ENCODE measurements at regions not wholly inside any gene's neighbourhood (a gene's known extent, or its start where the extent isn't known, plus 50 kb on each side); places are given as distances from the start of the nearest gene placed in this dataset.

DNA sequence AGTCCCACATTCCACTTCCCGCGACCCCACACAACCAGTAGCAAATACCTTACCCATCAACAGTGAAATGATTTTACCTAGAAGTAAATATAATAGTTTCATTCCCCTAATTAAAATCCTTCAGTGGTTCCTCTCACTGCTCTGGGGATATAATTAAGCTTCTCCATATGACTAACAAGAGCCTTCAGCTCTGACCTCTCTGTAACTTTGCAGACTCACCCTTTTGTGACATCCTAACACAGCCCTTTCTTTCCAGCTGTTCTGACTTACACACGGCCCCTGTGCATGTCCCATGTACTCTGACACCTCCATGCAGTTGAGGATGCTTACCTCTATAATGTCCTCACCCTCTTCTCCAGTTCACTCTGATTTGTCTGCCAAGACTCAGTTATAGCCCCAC, 137.3 kb upstream of the SPAG17 start (continued):
- TF ChIP-seq, protein P1, sequence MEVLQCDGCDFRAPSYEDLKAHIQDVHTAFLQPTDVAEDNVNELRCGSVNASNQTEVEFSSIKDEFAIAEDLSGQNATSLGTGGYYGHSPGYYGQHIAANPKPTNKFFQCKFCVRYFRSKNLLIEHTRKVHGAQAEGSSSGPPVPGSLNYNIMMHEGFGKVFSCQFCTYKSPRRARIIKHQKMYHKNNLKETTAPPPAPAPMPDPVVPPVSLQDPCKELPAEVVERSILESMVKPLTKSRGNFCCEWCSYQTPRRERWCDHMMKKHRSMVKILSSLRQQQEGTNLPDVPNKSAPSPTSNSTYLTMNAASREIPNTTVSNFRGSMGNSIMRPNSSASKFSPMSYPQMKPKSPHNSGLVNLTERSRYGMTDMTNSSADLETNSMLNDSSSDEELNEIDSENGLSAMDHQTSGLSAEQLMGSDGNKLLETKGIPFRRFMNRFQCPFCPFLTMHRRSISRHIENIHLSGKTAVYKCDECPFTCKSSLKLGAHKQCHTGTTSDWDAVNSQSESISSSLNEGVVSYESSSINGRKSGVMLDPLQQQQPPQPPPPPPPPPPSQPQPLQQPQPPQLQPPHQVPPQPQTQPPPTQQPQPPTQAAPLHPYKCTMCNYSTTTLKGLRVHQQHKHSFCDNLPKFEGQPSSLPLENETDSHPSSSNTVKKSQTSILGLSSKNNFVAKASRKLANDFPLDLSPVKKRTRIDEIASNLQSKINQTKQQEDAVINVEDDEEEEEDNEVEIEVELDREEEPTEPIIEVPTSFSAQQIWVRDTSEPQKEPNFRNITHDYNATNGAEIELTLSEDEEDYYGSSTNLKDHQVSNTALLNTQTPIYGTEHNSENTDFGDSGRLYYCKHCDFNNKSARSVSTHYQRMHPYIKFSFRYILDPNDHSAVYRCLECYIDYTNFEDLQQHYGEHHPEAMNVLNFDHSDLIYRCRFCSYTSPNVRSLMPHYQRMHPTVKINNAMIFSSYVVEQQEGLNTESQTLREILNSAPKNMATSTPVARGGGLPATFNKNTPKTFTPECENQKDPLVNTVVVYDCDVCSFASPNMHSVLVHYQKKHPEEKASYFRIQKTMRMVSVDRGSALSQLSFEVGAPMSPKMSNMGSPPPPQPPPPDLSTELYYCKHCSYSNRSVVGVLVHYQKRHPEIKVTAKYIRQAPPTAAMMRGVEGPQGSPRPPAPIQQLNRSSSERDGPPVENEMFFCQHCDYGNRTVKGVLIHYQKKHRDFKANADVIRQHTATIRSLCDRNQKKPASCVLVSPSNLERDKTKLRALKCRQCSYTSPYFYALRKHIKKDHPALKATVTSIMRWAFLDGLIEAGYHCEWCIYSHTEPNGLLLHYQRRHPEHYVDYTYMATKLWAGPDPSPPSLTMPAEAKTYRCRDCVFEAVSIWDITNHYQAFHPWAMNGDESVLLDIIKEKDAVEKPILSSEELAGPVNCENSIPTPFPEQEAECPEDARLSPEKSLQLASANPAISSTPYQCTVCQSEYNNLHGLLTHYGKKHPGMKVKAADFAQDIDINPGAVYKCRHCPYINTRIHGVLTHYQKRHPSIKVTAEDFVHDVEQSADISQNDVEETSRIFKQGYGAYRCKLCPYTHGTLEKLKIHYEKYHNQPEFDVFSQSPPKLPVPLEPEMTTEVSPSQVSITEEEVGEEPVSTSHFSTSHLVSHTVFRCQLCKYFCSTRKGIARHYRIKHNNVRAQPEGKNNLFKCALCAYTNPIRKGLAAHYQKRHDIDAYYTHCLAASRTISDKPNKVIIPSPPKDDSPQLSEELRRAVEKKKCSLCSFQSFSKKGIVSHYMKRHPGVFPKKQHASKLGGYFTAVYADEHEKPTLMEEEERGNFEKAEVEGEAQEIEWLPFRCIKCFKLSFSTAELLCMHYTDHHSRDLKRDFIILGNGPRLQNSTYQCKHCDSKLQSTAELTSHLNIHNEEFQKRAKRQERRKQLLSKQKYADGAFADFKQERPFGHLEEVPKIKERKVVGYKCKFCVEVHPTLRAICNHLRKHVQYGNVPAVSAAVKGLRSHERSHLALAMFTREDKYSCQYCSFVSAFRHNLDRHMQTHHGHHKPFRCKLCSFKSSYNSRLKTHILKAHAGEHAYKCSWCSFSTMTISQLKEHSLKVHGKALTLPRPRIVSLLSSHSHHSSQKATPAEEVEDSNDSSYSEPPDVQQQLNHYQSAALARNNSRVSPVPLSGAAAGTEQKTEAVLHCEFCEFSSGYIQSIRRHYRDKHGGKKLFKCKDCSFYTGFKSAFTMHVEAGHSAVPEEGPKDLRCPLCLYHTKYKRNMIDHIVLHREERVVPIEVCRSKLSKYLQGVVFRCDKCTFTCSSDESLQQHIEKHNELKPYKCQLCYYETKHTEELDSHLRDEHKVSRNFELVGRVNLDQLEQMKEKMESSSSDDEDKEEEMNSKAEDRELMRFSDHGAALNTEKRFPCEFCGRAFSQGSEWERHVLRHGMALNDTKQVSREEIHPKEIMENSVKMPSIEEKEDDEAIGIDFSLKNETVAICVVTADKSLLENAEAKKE (CRISPR knock-in tag; IDR thresholded peaks at IDR 0.05): no peak
- no peak for TF ChIP-seq STAT1 (IDR thresholded peaks at IDR 0.05; ENCODE audit: unreplicated experiment)
- TF ChIP-seq POLR2AphosphoS5 (IDR thresholded peaks at IDR 0.05; ENCODE audit: low read depth): no peak
- no peak for TF ChIP-seq EZH2 (IDR thresholded peaks at IDR 0.05; ENCODE audit: low read depth, unreplicated experiment)
- TF ChIP-seq NANOG (IDR thresholded peaks at IDR 0.05; ENCODE audit: borderline replicate concordance): no peak

DNA sequence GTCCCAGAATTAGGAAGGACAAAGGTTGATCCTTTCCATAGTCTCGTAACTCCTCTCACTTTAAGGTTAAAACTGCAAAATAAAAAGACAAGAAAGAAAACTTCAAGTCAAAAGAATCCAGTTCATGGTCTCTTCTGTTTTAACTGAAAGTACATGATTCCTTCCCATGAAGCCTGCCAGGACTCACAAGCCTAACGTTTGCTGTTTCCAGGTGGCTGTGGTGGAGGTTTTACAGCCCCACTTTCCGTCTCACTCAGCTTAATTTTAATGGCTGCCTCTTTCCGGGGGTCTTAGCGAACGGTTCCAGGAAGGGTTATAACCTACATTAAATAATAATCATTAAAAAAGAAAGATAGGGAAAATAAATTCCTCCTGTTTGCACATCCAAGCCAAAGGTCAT, 136.8 kb upstream of the SPAG17 start:
- ATAC-seq: no peak
- Mint-ChIP-seq H3K4me3 (no peak overlapping the region), H3K27me3 (ENCODE audit: insufficient read depth, low read depth, poor library complexity) (peaks cover 4% of the 10 kb centered on the region), H3K9me3 (no peaks in the 10 kb centered on the region; the same call in 2 of the 3 replicates), H3K36me3 (ENCODE audit: low read depth) (no peaks in the 10 kb centered on the region), H3K4me1 (no peaks in the 10 kb centered on the region), H3K27ac (no peak overlapping the region)
- Histone ChIP-seq H3K79me2 (replicated peaks; ENCODE audit: insufficient read depth) (no peaks in the 10 kb centered on the region), H3K4me3 (no peak overlapping the region), H3K4me2 (no peak overlapping the region), H4K20me1 (replicated peaks; ENCODE audit: insufficient read depth) (no peaks in the 10 kb centered on the region), H3K4me1 (ENCODE audit: insufficient read depth) (no peaks in the 10 kb centered on the region), H3F3A (replicated peaks; ENCODE audit: low read depth) (no peaks in the 10 kb centered on the region), H3K36me3 (ENCODE audit: insufficient read depth) (no peaks in the 10 kb centered on the region), H3K27me3 (ENCODE audit: insufficient read depth) (no peaks in the 10 kb centered on the region), H3K9me2 (ENCODE audit: insufficient read depth) (peaks cover 4% of the 10 kb centered on the region; the same call in 1 of the 2 replicates), H3K27ac (ENCODE audit: low read depth) (no peak overlapping the region), H2AFZ (no peak overlapping the region)
- DNase-seq (ENCODE audit: low spot score): no peak
- no peak for TF ChIP-seq NANOG (IDR thresholded peaks at IDR 0.05; ENCODE audit: borderline replicate concordance)
- TF ChIP-seq, protein P2, sequence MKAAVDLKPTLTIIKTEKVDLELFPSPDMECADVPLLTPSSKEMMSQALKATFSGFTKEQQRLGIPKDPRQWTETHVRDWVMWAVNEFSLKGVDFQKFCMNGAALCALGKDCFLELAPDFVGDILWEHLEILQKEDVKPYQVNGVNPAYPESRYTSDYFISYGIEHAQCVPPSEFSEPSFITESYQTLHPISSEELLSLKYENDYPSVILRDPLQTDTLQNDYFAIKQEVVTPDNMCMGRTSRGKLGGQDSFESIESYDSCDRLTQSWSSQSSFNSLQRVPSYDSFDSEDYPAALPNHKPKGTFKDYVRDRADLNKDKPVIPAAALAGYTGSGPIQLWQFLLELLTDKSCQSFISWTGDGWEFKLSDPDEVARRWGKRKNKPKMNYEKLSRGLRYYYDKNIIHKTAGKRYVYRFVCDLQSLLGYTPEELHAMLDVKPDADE (IDR thresholded peaks at IDR 0.05): no peak
- no peak for TF ChIP-seq POLR2AphosphoS5 (IDR thresholded peaks at IDR 0.05; ENCODE audit: low read depth)
- TF ChIP-seq EZH2phosphoT487 (IDR thresholded peaks at IDR 0.05; ENCODE audit: unreplicated experiment): no peak
- TF ChIP-seq STAT1 (IDR thresholded peaks at IDR 0.05; ENCODE audit: unreplicated experiment): no peak
- TF ChIP-seq, protein P1 (CRISPR knock-in tag; IDR thresholded peaks at IDR 0.05): no peak
- no peak for TF ChIP-seq CREB1 (CRISPR knock-in tag; IDR thresholded peaks at IDR 0.05; ENCODE audit: low read depth)
- no peak for TF ChIP-seq JUNB (IDR thresholded peaks at IDR 0.05; ENCODE audit: unreplicated experiment)
